Lower lobe of right lung (tissue), 2 donors: ENCODE measurements at regions not wholly inside any gene's neighbourhood (a gene's known extent, or its start where the extent isn't known, plus 50 kb on each side); places are given as distances from the start of the nearest gene placed in this dataset.

ENCODE experiments used
- ATAC-seq, 2 donors: fragments of 200-7000 bp; cut with Tn5 transposase; one replicate each; pipeline ENCODE4 v1.9.1; 2020 to 2022; ENCODE audit warnings: mild to moderate bottlenecking in 2 of 2, moderate library complexity in 2 of 2
- DNase-seq: peaks from one replicate; pipeline ENCODE4 v3.0.0-alpha.2; 2020
- H3K27ac ChIP-seq: fragments of 200-600 bp; one replicate; pipeline ENCODE4 v1.8.0; 2022
- H3K27me3 ChIP-seq: fragments of 200-600 bp; one replicate; pipeline ENCODE4 v1.8.0; 2022; ENCODE audit warnings: low read depth
- H3K36me3 ChIP-seq: fragments of 200-600 bp; one replicate; pipeline ENCODE4 v1.8.0; 2022; ENCODE audit warnings: mild to moderate bottlenecking
- H3K4me1 ChIP-seq: fragments of 200-600 bp; one replicate; pipeline ENCODE4 v1.8.0; 2022
- H3K4me3 ChIP-seq: fragments of 200-600 bp; one replicate; pipeline ENCODE4 v1.8.0; 2022; ENCODE audit warnings: mild to moderate bottlenecking
- H3K9me3 ChIP-seq: fragments of 200-600 bp; one replicate; pipeline ENCODE4 v1.8.0; 2022
- intact Hi-C: fragments of 100-400 bp; cut with DNase I; formaldehyde crosslinking; loops from one replicate; pipeline ENCODE4 v1.11.0; 2022
- TF ChIP-seq, protein P1 (sequence below): fragments of 200-600 bp; IDR thresholded peaks from one replicate; pipeline ENCODE4 v1.8.0; 2022; ENCODE audit warnings: antibody characterized with exemption, mild to moderate bottlenecking
- donor health status: DM: no; HTN: yes; CAD: no; lungs with severe emphysema.

DNA sequence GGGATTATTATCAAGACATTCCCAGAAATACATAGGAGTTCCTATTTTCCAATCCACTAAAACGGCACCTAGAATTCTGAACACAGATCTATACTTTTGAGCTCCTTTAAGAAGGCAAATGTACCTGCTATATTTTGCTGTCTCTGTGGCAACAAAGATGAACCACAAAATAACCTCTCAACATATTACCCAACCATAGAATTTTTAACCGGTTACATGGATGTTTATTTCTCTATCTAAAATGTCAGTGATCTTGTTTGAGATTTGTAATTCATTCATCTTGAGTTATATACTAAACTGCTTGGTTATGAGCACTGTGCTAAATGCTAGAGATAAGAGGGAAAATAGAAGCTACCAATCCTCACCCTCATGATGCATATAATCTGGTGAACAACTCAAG, 117.5 kb upstream of the HMGCLL1 start:
- intact Hi-C loops, result no loop called here
- H3K9me3 ChIP-seq, result no peaks in the 10 kb centered on the region
- no peaks in the 10 kb centered on the region for H3K4me1 ChIP-seq
- no peak overlapping the region for H3K27ac ChIP-seq
- DNase-seq (no peak), ATAC-seq (no peak)
- TF ChIP-seq, protein P1, sequence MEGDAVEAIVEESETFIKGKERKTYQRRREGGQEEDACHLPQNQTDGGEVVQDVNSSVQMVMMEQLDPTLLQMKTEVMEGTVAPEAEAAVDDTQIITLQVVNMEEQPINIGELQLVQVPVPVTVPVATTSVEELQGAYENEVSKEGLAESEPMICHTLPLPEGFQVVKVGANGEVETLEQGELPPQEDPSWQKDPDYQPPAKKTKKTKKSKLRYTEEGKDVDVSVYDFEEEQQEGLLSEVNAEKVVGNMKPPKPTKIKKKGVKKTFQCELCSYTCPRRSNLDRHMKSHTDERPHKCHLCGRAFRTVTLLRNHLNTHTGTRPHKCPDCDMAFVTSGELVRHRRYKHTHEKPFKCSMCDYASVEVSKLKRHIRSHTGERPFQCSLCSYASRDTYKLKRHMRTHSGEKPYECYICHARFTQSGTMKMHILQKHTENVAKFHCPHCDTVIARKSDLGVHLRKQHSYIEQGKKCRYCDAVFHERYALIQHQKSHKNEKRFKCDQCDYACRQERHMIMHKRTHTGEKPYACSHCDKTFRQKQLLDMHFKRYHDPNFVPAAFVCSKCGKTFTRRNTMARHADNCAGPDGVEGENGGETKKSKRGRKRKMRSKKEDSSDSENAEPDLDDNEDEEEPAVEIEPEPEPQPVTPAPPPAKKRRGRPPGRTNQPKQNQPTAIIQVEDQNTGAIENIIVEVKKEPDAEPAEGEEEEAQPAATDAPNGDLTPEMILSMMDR, result no peak
- no peaks in the 10 kb centered on the region for H3K36me3 ChIP-seq
- H3K4me3 ChIP-seq, result no peak overlapping the region
- H3K27me3 ChIP-seq, result no peaks in the 10 kb centered on the region

DNA sequence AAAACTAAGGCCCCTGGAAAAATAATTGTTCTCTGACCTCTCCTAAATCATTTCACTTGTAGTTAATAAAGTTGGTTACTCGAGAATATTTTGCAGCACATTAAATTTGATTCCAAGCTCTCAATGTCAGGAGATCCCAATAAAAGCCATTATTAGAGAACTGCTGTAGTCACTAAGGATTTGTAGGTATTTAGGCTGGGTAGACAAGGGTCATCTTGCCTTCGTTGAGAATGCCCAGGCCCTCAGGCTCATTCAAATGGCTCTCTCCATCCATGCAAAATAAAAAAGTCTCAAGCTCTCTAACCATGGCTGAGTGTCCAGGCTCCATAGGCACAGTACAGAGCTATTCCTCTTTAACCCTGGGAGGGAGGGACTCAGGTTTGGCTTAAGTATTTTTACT, 117.0 kb upstream of the HMGCLL1 start:
- Histone ChIP-seq H3K9me3 (no peaks in the 10 kb centered on the region), H3K27me3 (no peaks in the 10 kb centered on the region), H3K4me1 (no peaks in the 10 kb centered on the region), H3K4me3 (no peak overlapping the region), H3K27ac (no peak overlapping the region), H3K36me3 (no peaks in the 10 kb centered on the region)
- ATAC-seq (no peak), DNase-seq (no peak)
- TF ChIP-seq, protein P1, result no peak
- intact Hi-C loops, result no loop called here

DNA sequence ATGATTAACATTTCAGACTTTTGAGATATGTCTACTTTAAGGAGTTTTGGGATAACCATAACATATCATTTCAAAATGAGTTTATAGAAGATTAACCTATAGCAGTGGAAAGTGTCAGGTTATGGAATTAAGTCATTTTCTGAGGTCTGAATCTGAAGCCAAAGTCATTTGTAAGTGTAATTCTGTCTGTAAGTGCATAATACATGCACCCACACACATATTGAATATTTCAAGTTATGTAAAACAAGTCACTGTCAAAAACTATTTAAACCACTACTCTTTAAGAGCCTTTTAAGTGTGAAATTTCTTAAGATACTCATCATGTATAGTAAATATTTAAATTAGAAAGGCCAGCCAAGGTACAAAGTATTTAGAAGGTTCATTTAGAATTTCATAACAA, 115.8 kb upstream of the HMGCLL1 start:
- DNase-seq, result no peak
- intact Hi-C loops, result no loop called here
- TF ChIP-seq, protein P1, result no peak
- ATAC-seq, result no peak
- no peak overlapping the region for H3K4me3 ChIP-seq
- H3K36me3 ChIP-seq, result no peaks in the 10 kb centered on the region
- H3K9me3 ChIP-seq, result no peaks in the 10 kb centered on the region
- H3K4me1 ChIP-seq, result no peaks in the 10 kb centered on the region
- no peak overlapping the region for H3K27ac ChIP-seq
- H3K27me3 ChIP-seq, result no peaks in the 10 kb centered on the region

DNA sequence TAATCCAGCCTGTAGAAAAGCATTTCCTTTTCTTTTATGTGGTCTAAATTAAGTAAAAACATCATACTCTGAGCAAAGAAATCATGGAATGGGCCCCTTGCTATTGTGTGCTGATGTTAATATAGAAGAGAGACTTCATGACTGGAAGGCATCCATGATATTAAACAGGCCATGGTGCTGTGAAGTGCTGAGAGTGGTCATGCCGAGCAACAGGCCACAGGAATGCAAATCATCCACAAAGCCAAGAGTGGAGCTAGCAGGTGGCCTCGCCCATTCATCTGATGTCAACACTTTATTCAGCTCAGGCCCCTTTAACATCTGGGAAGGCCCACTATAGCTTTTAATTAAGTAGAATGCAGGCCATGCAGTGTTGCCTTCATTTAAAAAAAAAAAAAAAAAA, 115.2 kb upstream of the HMGCLL1 start:
- no peak overlapping the region for H3K4me3 ChIP-seq
- no peaks in the 10 kb centered on the region for H3K36me3 ChIP-seq
- no peaks in the 10 kb centered on the region for H3K4me1 ChIP-seq
- intact Hi-C loops, result no loop called here
- no peaks in the 10 kb centered on the region for H3K9me3 ChIP-seq
- H3K27ac ChIP-seq, result no peak overlapping the region
- no peaks in the 10 kb centered on the region for H3K27me3 ChIP-seq
- DNase-seq, result no peak
- peak; percentile 67 to 72 for ATAC-seq
- TF ChIP-seq, protein P1, result no peak

DNA sequence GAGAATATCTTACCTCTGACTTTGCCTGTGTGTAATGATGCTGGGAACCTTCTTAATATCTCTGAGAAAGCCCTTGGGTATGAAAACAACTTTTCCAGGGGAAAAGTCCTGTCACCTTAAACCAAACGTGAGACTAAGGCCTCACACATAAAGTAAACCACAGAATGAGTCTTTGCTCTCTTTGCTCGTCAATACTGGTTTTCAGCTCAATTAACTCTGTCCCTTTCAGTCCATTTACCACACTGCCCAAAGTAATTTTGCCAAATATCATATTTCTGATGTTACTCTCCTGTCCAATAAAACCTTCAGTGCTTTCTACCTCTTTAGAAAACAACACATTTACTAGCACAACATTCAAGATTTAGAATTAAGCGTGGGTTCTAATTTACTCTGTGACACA, 100.5 kb upstream of the HMGCLL1 start:
- no peaks in the 10 kb centered on the region for H3K4me1 ChIP-seq
- no peak for DNase-seq
- peaks cover 2% of the 10 kb centered on the region for H3K9me3 ChIP-seq
- no peak overlapping the region for H3K27ac ChIP-seq
- intact Hi-C loops, result no loop called here
- no peaks in the 10 kb centered on the region for H3K27me3 ChIP-seq
- no peaks in the 10 kb centered on the region for H3K36me3 ChIP-seq
- H3K4me3 ChIP-seq, result no peak overlapping the region
- ATAC-seq, result no peak
- TF ChIP-seq, protein P1, result no peak
